ENCODE measurements at regions not wholly inside any gene's neighbourhood (a gene's known extent, or its start where the extent isn't known, plus 50 kb on each side); places are given as distances from the start of the nearest gene placed in this dataset.

GRCh38 chr18:68520406-68521075, 194.4 kb downstream of the TMX3 start:
- no peak for DNase-seq

- no peak for DNase-seq
Measured at GRCh38 chr18:68519336-68519735, 195.6 kb downstream of the TMX3 start.

- DNase-seq, result no peak
Measured at GRCh38 chr18:68509902-68510301, 205.0 kb downstream of the TMX3 start.

- DNase-seq, result no peak
Measured at GRCh38 chr18:68507781-68508180, 207.1 kb downstream of the TMX3 start.

- no peak for DNase-seq
Measured at GRCh38 chr18:68505178-68505574, 209.7 kb downstream of the TMX3 start.

GRCh38 chr18:68504441-68505177, 210.3 kb downstream of the TMX3 start:
- DNase-seq, result no peak

GRCh38 chr18:68500556-68500955, 214.4 kb downstream of the TMX3 start:
- no peak for DNase-seq

GRCh38 chr18:68499141-68499540, 215.8 kb downstream of the TMX3 start:
- DNase-seq, result no peak

GRCh38 chr18:68498636-68499035, 216.3 kb downstream of the TMX3 start:
- no peak for DNase-seq

GRCh38 chr18:68498185-68498584, 216.7 kb downstream of the TMX3 start:
- no peak for DNase-seq

GRCh38 chr18:68494802-68495581, 219.9 kb downstream of the TMX3 start:
- DNase-seq, result no peak

- DNase-seq, result no peak
Measured at GRCh38 chr18:68489013-68489792, 225.7 kb downstream of the TMX3 start.

GRCh38 chr18:68484241-68484640, 230.7 kb downstream of the TMX3 start:
- DNase-seq, result no peak

GRCh38 chr18:68482815-68483214, 232.1 kb downstream of the TMX3 start:
- no peak for DNase-seq

- no peak for DNase-seq
Measured at GRCh38 chr18:68480196-68480595, 234.7 kb downstream of the TMX3 start.

- no peak for DNase-seq
Measured at GRCh38 chr18:68478246-68478645, 236.7 kb downstream of the TMX3 start.

- no peak for DNase-seq
Measured at GRCh38 chr18:68475883-68476282, 239.0 kb downstream of the TMX3 start.

GRCh38 chr18:68472701-68473295, 242.1 kb downstream of the TMX3 start:
- no peak for DNase-seq

GRCh38 chr18:68469049-68469625, 245.8 kb downstream of the TMX3 start:
- DNase-seq, result no peak

- peak in 1 of 5 donors; percentile 30 for DNase-seq
Measured at GRCh38 chr18:68467957-68468356, 247.0 kb downstream of the TMX3 start.

- no peak for DNase-seq
Measured at GRCh38 chr18:68467329-68467728, 247.6 kb downstream of the TMX3 start.

- no peak for DNase-seq
Measured at GRCh38 chr18:68466672-68467071, 248.2 kb downstream of the TMX3 start.
